Chondrocyte (in vitro differentiated cells): ENCODE measurements at regions not wholly inside any gene's neighbourhood (a gene's known extent, or its start where the extent isn't known, plus 50 kb on each side); places are given as distances from the start of the nearest gene placed in this dataset.

Experiments
- DNase-seq: peaks from one replicate; pipeline ENCODE4 v3.0.0; 2021; ENCODE audit warnings: mixed read lengths, low spot score
- H3K27ac Mint-ChIP-seq: one replicate; pipeline ENCODE4 v1.8.0; 2021; ENCODE audit warnings: mild to moderate bottlenecking, moderate library complexity, mixed read lengths; ENCODE audit not compliant: unreplicated experiment
- H3K27me3 Mint-ChIP-seq: 2 replicates; pipeline ENCODE4 v1.8.0; 2021; ENCODE audit warnings: low read depth, mixed read lengths
- H3K36me3 Mint-ChIP-seq: 2 replicates; pipeline ENCODE4 v1.8.0; 2021; ENCODE audit warnings: low read depth, mixed read lengths
- H3K4me1 Mint-ChIP-seq: 2 replicates; pipeline ENCODE4 v1.8.0; 2021; ENCODE audit warnings: low read depth, mild to moderate bottlenecking, mixed read lengths
- H3K4me3 Mint-ChIP-seq: one replicate; pipeline ENCODE4 v1.8.0; 2021; ENCODE audit warnings: mild to moderate bottlenecking, moderate library complexity, mixed read lengths; ENCODE audit not compliant: unreplicated experiment
- H3K9me3 Mint-ChIP-seq: 2 replicates; pipeline ENCODE4 v1.8.0; 2021; ENCODE audit warnings: low read depth, mixed read lengths
- TF ChIP-seq, protein P1 (sequence below): fragments of 200-600 bp; sonication (generic); IDR thresholded peaks from 2 replicates; pipeline ENCODE4 v1.5.0; 2021; ENCODE audit warnings: antibody characterized with exemption, mild to moderate bottlenecking, moderate library complexity

DNA sequence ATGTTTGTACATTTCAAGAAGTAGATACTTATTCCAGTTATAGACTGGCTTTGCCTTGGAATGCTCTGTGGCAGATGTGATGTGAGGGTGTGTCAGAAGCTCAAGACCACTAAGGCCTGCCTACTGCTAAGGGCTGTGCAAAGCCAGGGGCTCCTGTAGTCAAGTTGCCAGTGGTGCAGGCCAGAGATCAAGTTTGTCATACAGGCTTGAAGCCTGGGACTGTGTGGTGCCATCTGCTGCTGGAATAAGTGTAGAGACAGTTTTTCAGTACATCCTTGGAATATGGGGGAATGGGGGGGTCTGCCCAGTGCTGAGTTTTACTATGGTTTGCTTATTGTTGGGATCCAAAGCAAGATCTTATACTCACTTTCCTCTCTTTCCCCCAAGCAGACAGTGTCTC is 649.9 kb upstream of the FOXG1 start:
- Mint-ChIP-seq H3K4me3 (no peak overlapping the region), H3K36me3 (no peaks in the 10 kb centered on the region), H3K9me3 (peaks cover 13% of the 10 kb centered on the region), H3K4me1 (no peaks in the 10 kb centered on the region), H3K27me3 (no peaks in the 10 kb centered on the region), H3K27ac (no peak overlapping the region)
- TF ChIP-seq, protein P1, sequence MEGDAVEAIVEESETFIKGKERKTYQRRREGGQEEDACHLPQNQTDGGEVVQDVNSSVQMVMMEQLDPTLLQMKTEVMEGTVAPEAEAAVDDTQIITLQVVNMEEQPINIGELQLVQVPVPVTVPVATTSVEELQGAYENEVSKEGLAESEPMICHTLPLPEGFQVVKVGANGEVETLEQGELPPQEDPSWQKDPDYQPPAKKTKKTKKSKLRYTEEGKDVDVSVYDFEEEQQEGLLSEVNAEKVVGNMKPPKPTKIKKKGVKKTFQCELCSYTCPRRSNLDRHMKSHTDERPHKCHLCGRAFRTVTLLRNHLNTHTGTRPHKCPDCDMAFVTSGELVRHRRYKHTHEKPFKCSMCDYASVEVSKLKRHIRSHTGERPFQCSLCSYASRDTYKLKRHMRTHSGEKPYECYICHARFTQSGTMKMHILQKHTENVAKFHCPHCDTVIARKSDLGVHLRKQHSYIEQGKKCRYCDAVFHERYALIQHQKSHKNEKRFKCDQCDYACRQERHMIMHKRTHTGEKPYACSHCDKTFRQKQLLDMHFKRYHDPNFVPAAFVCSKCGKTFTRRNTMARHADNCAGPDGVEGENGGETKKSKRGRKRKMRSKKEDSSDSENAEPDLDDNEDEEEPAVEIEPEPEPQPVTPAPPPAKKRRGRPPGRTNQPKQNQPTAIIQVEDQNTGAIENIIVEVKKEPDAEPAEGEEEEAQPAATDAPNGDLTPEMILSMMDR: no peak
- DNase-seq: no peak

DNA sequence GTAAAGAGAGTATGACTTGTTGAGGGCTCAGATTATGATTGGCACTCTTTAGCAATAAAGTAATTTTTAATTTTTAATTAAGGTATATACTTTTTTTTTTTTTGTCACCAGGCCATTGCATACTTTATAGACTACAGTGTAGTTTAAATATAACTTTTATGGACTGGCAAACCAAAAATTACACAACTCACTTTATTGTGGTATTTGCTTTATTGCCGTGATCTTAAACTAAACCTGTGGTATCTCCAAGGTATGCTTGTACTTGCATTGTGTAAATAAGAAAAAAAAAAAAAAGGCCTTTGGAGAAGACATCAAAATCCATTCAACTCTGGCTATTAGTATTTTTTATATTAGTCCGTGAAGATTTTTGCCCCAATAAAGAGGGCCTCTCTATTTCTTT is 646.7 kb upstream of the FOXG1 start:
- TF ChIP-seq, protein P1: no peak
- no peaks in the 10 kb centered on the region for H3K36me3 Mint-ChIP-seq
- no peak overlapping the region for H3K4me3 Mint-ChIP-seq
- H3K9me3 Mint-ChIP-seq: peaks cover 8% of the 10 kb centered on the region
- H3K27me3 Mint-ChIP-seq: no peaks in the 10 kb centered on the region
- no peaks in the 10 kb centered on the region for H3K4me1 Mint-ChIP-seq
- DNase-seq: no peak
- H3K27ac Mint-ChIP-seq: no peak overlapping the region

- Mint-ChIP-seq H3K4me1 (no peaks in the 10 kb centered on the region), H3K36me3 (no peaks in the 10 kb centered on the region), H3K9me3 (peaks cover 8% of the 10 kb centered on the region), H3K27me3 (no peaks in the 10 kb centered on the region), H3K4me3 (no peak overlapping the region), H3K27ac (no peak overlapping the region)
- DNase-seq: no peak
- TF ChIP-seq, protein P1: no peak
Observed at GRCh38 chr14:28120391-28120790, 646.2 kb upstream of the FOXG1 start.

- no peaks in the 10 kb centered on the region for H3K27me3 Mint-ChIP-seq
- H3K9me3 Mint-ChIP-seq: peaks cover 4% of the 10 kb centered on the region
- H3K36me3 Mint-ChIP-seq: no peaks in the 10 kb centered on the region
- no peak overlapping the region for H3K4me3 Mint-ChIP-seq
- TF ChIP-seq, protein P1: no peak
- H3K4me1 Mint-ChIP-seq: no peaks in the 10 kb centered on the region
- no peak for DNase-seq
- H3K27ac Mint-ChIP-seq: no peak overlapping the region
Observed at GRCh38 chr14:28121512-28122297, 644.9 kb upstream of the FOXG1 start.

GRCh38 chr14:28130610-28131284 is 635.8 kb upstream of the FOXG1 start:
- peaks cover 3% of the 10 kb centered on the region for H3K9me3 Mint-ChIP-seq
- H3K27me3 Mint-ChIP-seq: no peaks in the 10 kb centered on the region
- TF ChIP-seq, protein P1: no peak
- no peak overlapping the region for H3K4me3 Mint-ChIP-seq
- no peak overlapping the region for H3K27ac Mint-ChIP-seq
- H3K4me1 Mint-ChIP-seq: no peaks in the 10 kb centered on the region
- DNase-seq: no peak
- H3K36me3 Mint-ChIP-seq: no peaks in the 10 kb centered on the region
